Activated CD8-positive, alpha-beta T cell treated with anti-CD3 and anti-CD28 coated beads, Interleukin-2, amount 10 ng/mL, durations not matched to agents 7 days and 5 days (primary cell): ENCODE measurements at regions not wholly inside any gene's neighbourhood (a gene's known extent, or its start where the extent isn't known, plus 50 kb on each side); places are given as distances from the start of the nearest gene placed in this dataset.

Source experiments
- ATAC-seq: fragments of 150-1000 bp; cut with Tn5 transposase; one replicate; pipeline ENCODE4 v1.10.0; 2021; ENCODE audit warnings: moderate library complexity
- CTCF ChIA-PET: fragments of 350-600 bp; sonication (Branson Sonifier 250); formaldehyde crosslinking; loops from one replicate; lab custom pipeline; 2021; ENCODE audit warnings: antibody characterized with exemption; lab: Charles Lee
- POLR2A ChIA-PET: fragments of 350-600 bp; sonication (Branson Sonifier 250); formaldehyde crosslinking; loops from one replicate; lab custom pipeline; 2021; ENCODE audit warnings: antibody characterized with exemption; lab: Charles Lee
- DNase-seq: peaks from one replicate; pipeline ENCODE4 v3.0.0-alpha.2; 2020
- H3K27ac Mint-ChIP-seq: one replicate; pipeline ENCODE4 v1.8.0; 2021; ENCODE audit warnings: mild to moderate bottlenecking, mixed read lengths
- H3K27me3 Mint-ChIP-seq: one replicate; pipeline ENCODE4 v1.8.0; 2021; ENCODE audit warnings: low read depth, mixed read lengths
- H3K36me3 Mint-ChIP-seq: one replicate; pipeline ENCODE4 v1.8.0; 2021; ENCODE audit warnings: low read depth, mixed read lengths
- H3K4me1 Mint-ChIP-seq: one replicate; pipeline ENCODE4 v1.8.0; 2021; ENCODE audit warnings: low read depth, mixed read lengths
- H3K4me3 Mint-ChIP-seq: one replicate; pipeline ENCODE4 v1.8.0; 2021; ENCODE audit warnings: mild to moderate bottlenecking, mixed read lengths
- H3K9me3 Mint-ChIP-seq: one replicate; pipeline ENCODE4 v1.8.0; 2022; ENCODE audit warnings: mixed read lengths; ENCODE audit not compliant: insufficient read depth

- H3K9me3 Mint-ChIP-seq: no peaks in the 10 kb centered on the region
- no peaks in the 10 kb centered on the region for H3K27me3 Mint-ChIP-seq
- DNase-seq (no peak), ATAC-seq (no peak)
- POLR2A ChIA-PET: no interaction called here
- no peak overlapping the region for H3K4me3 Mint-ChIP-seq
- H3K36me3 Mint-ChIP-seq: no peaks in the 10 kb centered on the region
- H3K27ac Mint-ChIP-seq: no peak overlapping the region
- no peaks in the 10 kb centered on the region for H3K4me1 Mint-ChIP-seq
- CTCF ChIA-PET: no interaction called here
These were observed 384.2 kb upstream of the SEMA3A start for GRCh38 chr7:84578825-84579224.

GRCh38 chr7:84568781-84569180, 374.2 kb upstream of the SEMA3A start:
- CTCF ChIA-PET: no interaction called here
- no peaks in the 10 kb centered on the region for H3K4me1 Mint-ChIP-seq
- H3K36me3 Mint-ChIP-seq: no peaks in the 10 kb centered on the region
- no peaks in the 10 kb centered on the region for H3K9me3 Mint-ChIP-seq
- ATAC-seq (no peak), DNase-seq (no peak)
- POLR2A ChIA-PET: no interaction called here
- no peak overlapping the region for H3K27ac Mint-ChIP-seq
- no peaks in the 10 kb centered on the region for H3K27me3 Mint-ChIP-seq
- H3K4me3 Mint-ChIP-seq: no peak overlapping the region

GRCh38 chr7:84565345-84566074, 370.9 kb upstream of the SEMA3A start:
- Mint-ChIP-seq H3K36me3 (no peaks in the 10 kb centered on the region), H3K27me3 (no peaks in the 10 kb centered on the region), H3K27ac (no peak overlapping the region), H3K9me3 (no peaks in the 10 kb centered on the region), H3K4me3 (no peak overlapping the region), H3K4me1 (no peaks in the 10 kb centered on the region)
- ATAC-seq: no peak
- CTCF ChIA-PET: no interaction called here
- POLR2A ChIA-PET: no interaction called here
- no peak for DNase-seq

DNA sequence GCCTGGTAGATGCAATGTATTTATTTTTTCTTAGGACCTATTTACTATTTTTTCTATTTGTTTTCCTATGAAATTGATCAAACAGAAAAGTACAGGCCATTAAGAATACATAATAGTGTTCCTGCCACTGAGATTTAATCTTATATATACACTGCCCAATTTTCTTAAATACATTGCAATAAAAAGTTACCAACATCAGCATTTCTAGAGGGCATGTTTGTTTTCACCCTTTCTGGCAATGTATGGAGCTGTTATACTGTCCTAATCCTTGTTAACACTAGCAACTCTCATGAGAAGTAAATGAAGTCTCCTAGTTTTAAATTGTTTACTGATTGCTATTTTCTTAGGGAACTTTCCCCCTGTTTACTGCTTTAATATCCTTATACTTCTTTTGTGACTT, 359.1 kb upstream of the SEMA3A start:
- CTCF ChIA-PET: no interaction called here
- Mint-ChIP-seq H3K36me3 (no peaks in the 10 kb centered on the region), H3K27me3 (no peaks in the 10 kb centered on the region), H3K27ac (no peak overlapping the region), H3K4me3 (no peak overlapping the region), H3K4me1 (no peaks in the 10 kb centered on the region), H3K9me3 (peaks cover 5% of the 10 kb centered on the region)
- no peak for ATAC-seq
- DNase-seq: no peak
- POLR2A ChIA-PET: no interaction called here

- Mint-ChIP-seq H3K4me1 (no peaks in the 10 kb centered on the region), H3K36me3 (no peaks in the 10 kb centered on the region), H3K27me3 (no peaks in the 10 kb centered on the region), H3K27ac (no peak overlapping the region), H3K9me3 (no peaks in the 10 kb centered on the region), H3K4me3 (no peak overlapping the region)
- ChIA-PET POLR2A (no interaction called here), CTCF (no interaction called here)
- no peak for DNase-seq
- ATAC-seq: no peak
These were observed 354.8 kb upstream of the SEMA3A start for GRCh38 chr7:84549409-84549808.

GRCh38 chr7:84548366-84549365, 354.1 kb upstream of the SEMA3A start:
- no peaks in the 10 kb centered on the region for H3K27me3 Mint-ChIP-seq
- no peak for ATAC-seq
- POLR2A ChIA-PET: no interaction called here
- no peak for DNase-seq
- no peak overlapping the region for H3K4me3 Mint-ChIP-seq
- H3K9me3 Mint-ChIP-seq: no peaks in the 10 kb centered on the region
- no peaks in the 10 kb centered on the region for H3K4me1 Mint-ChIP-seq
- H3K27ac Mint-ChIP-seq: no peak overlapping the region
- CTCF ChIA-PET: no interaction called here
- no peaks in the 10 kb centered on the region for H3K36me3 Mint-ChIP-seq

- Mint-ChIP-seq H3K27ac (no peak overlapping the region), H3K9me3 (no peaks in the 10 kb centered on the region), H3K27me3 (no peaks in the 10 kb centered on the region), H3K4me3 (no peak overlapping the region), H3K4me1 (no peaks in the 10 kb centered on the region), H3K36me3 (no peaks in the 10 kb centered on the region)
- ChIA-PET POLR2A (no interaction called here), CTCF (no interaction called here)
- ATAC-seq (no peak), DNase-seq (no peak)
These were observed 352.7 kb upstream of the SEMA3A start for GRCh38 chr7:84547331-84547730.

DNA sequence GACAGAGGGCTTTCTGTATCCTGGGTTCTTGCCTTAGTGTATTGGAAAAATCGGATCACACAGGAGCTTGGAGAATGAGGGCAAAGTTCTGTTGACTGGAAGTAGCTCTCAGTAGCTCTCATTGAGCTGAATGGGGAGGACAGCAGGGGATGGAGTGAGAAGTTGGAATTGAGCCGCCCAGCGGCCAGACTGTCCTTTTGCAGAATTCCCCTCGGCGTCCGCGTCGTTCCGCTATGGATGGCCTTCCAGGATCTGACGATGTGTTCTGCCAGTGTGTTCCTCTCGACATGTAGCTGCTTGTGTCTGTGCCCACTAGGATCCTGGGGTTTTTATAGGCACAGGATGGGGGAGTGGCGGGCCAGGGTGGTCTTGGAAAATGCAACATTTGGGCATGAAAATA, 351.8 kb upstream of the SEMA3A start:
- POLR2A ChIA-PET: no interaction called here

DNA sequence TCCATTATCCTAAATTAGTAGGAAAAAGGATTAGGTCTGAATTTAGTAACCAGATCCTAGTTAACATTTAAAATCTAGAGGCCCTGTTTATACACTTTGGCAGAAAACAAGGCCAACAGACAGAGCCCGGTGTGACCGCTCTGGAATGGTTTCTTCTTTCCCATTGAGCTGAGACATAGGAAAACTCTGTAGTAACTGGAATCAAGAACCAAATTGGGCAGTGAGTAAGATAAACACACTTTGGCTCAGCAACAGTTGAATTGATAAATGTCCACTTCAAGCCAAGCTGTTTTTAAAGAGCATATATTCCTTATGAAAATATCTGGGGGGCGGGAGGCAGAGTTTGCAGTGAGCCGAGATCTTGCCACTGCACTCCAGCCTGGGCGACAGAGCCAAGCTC, 343.7 kb upstream of the SEMA3A start:
- no peak overlapping the region for H3K4me3 Mint-ChIP-seq
- CTCF ChIA-PET: no interaction called here
- DNase-seq (no peak), ATAC-seq (no peak)
- H3K36me3 Mint-ChIP-seq: no peaks in the 10 kb centered on the region
- H3K4me1 Mint-ChIP-seq: no peaks in the 10 kb centered on the region
- no peaks in the 10 kb centered on the region for H3K9me3 Mint-ChIP-seq
- POLR2A ChIA-PET: no interaction called here
- H3K27ac Mint-ChIP-seq: no peak overlapping the region
- H3K27me3 Mint-ChIP-seq: no peaks in the 10 kb centered on the region

More for the DNA sequence above, 351.8 kb upstream of the SEMA3A start:
- no peak overlapping the region for H3K4me3 Mint-ChIP-seq
- H3K36me3 Mint-ChIP-seq: no peaks in the 10 kb centered on the region
- H3K27ac Mint-ChIP-seq: no peak overlapping the region
- H3K4me1 Mint-ChIP-seq: no peaks in the 10 kb centered on the region
- H3K27me3 Mint-ChIP-seq: no peaks in the 10 kb centered on the region
- no peak for DNase-seq
- no peak for ATAC-seq
- no peaks in the 10 kb centered on the region for H3K9me3 Mint-ChIP-seq
- CTCF ChIA-PET: no interaction called here

- no peaks in the 10 kb centered on the region for H3K9me3 Mint-ChIP-seq
- DNase-seq (no peak), ATAC-seq (no peak)
- CTCF ChIA-PET: no interaction called here
- no peaks in the 10 kb centered on the region for H3K36me3 Mint-ChIP-seq
- no peak overlapping the region for H3K27ac Mint-ChIP-seq
- no peaks in the 10 kb centered on the region for H3K4me1 Mint-ChIP-seq
- H3K27me3 Mint-ChIP-seq: no peaks in the 10 kb centered on the region
- POLR2A ChIA-PET: no interaction called here
- no peak overlapping the region for H3K4me3 Mint-ChIP-seq
These were observed 341.8 kb upstream of the SEMA3A start for GRCh38 chr7:84536271-84536870.

DNA sequence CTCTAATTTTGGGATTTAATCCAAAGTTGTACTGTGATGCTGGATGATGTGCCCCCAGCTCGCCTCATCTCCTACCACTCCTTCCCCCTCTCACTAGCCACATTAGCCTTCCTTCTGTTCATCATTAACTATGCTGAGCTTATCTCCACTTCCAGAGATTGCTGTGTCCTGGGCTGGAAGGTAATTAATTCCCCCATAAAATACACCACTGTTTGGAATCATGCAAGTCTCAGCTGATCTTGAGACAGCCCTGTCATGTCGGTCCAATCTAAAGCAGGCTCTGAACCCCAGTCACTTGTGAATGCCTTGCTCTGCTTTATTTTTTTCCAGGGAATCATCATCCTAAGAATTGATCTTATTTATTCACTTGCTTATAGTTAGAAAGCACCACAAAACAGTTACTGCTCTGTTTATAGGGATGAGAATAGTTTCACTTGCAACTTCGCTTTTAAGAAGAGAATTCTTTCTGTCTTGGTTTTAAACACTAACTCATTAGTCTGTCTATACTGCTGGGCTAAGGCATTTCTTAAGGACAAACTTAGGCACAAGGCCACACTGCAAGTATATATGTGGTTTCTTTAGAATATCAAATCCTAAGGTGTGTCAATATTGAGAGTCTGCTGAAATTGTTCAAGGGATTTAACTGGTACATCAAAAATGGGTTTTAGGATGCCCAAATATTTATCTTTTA, 341.1 kb upstream of the SEMA3A start:
- Mint-ChIP-seq H3K4me3 (no peak overlapping the region), H3K27me3 (no peaks in the 10 kb centered on the region), H3K36me3 (no peaks in the 10 kb centered on the region), H3K9me3 (no peaks in the 10 kb centered on the region), H3K27ac (no peak overlapping the region), H3K4me1 (no peaks in the 10 kb centered on the region)
- ChIA-PET POLR2A (no interaction called here), CTCF (no interaction called here)
- ATAC-seq: no peak
- no peak for DNase-seq
